ENCODE measurements at regions not wholly inside any gene's neighbourhood (a gene's known extent, or its start where the extent isn't known, plus 50 kb on each side); places are given as distances from the start of the nearest gene placed in this dataset.

GRCh38 chr22:47449508-47450270, 687.2 kb downstream of the TBC1D22A start:
- H3K27ac Mint-ChIP-seq = no peak overlapping the region
- no peaks in the 10 kb centered on the region for H3K4me1 Mint-ChIP-seq
- peaks cover 25% of the 10 kb centered on the region for H3K27me3 Mint-ChIP-seq (ENCODE audit: low read depth)
- H3K9me3 Mint-ChIP-seq = peaks cover 61% of the 10 kb centered on the region
- peaks cover 3% of the 10 kb centered on the region for H3K36me3 Mint-ChIP-seq (ENCODE audit: low read depth)
- no peak for TF ChIP-seq CTCF (IDR thresholded peaks at IDR 0.05; ENCODE audit: unreplicated experiment in 3 of 3)
- no peak overlapping the region for H3K4me3 Mint-ChIP-seq

DNA sequence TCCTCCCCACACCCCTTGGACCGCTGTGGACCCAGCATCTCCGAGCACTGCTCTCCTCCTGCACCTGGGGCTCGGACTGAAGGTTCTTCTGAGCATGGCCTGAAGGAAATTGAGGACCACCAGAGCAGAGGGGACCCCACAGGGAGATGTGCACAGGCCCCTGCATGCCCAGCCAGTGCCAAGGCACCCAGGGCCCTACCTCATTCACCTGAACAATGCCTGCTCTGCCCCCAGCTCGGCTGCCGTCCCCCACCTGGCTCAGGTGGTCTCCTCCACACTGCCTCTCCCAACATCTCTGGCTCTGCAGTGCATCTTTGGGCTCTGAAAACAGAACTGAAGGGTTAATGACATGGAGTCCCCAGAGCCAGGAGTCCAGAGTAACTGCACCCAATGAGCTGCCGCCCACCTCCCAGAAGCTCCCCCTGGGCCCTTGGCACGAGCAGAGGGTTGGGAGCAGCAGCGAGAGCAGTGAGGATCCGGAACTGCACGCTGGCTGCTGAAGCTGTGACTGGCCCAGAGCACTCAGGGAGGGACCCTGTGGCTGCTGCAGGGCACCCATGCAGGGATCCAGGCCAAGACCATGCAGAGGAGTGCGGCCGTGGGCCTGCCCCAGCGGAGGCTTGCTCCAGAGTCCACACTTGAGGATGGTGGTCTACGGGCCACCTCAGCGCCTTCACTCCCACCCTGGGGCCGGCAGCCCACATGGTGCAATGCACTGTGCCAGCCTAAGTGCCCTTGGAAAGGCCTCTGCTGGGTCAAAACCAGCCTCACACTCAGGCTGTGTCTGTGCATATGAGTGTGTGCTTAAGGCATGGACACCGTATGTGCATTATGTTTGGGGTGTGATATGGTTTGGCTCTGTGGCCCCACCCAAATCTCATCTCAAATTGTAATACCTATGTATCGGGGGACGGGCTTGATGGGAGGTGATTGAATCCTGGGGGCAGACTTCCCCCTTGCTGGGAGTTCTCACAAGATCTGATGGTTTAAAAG, 686.1 kb downstream of the TBC1D22A start:
- Mint-ChIP-seq H3K9me3 (peaks cover 53% of the 10 kb centered on the region), H3K27me3 (ENCODE audit: low read depth) (peaks cover 25% of the 10 kb centered on the region), H3K4me1 (no peaks in the 10 kb centered on the region), H3K27ac (no peak overlapping the region), H3K4me3 (no peak overlapping the region), H3K36me3 (ENCODE audit: low read depth) (peaks cover 3% of the 10 kb centered on the region)
- TF ChIP-seq CTCF (IDR thresholded peaks at IDR 0.05; ENCODE audit: unreplicated experiment in 3 of 3) = no peak

GRCh38 chr22:47446821-47447810, 684.7 kb downstream of the TBC1D22A start:
- peaks cover 3% of the 10 kb centered on the region for H3K36me3 Mint-ChIP-seq (ENCODE audit: low read depth)
- H3K27ac Mint-ChIP-seq = no peak overlapping the region
- no peak for TF ChIP-seq CTCF (IDR thresholded peaks at IDR 0.05; ENCODE audit: unreplicated experiment in 3 of 3)
- H3K27me3 Mint-ChIP-seq (ENCODE audit: low read depth) = peaks cover 19% of the 10 kb centered on the region
- no peaks in the 10 kb centered on the region for H3K4me1 Mint-ChIP-seq
- H3K4me3 Mint-ChIP-seq = no peak overlapping the region
- peaks cover 52% of the 10 kb centered on the region for H3K9me3 Mint-ChIP-seq

DNA sequence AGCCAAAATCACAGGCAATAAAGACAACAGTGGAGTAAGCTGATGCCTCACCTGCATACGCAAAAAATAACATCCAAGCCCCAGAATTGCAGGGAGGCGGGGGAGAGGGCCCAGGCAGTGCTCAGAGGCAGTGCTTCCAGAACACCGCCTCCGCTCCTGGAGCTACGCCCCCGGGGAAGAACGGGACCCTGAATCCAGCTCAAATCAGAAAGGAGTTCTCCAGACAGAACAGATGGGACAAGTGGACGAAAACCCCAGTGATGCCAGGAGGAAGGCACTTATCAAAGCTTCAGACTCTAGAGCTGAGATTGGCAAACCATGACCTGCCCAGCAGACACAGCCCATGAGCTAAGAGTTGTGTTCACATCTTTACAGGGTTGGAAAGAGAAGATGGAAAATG, 683.9 kb downstream of the TBC1D22A start:
- no peaks in the 10 kb centered on the region for H3K4me1 Mint-ChIP-seq
- no peak overlapping the region for H3K27ac Mint-ChIP-seq
- peaks cover 19% of the 10 kb centered on the region for H3K27me3 Mint-ChIP-seq (ENCODE audit: low read depth)
- H3K36me3 Mint-ChIP-seq (ENCODE audit: low read depth) = peaks cover 3% of the 10 kb centered on the region
- H3K4me3 Mint-ChIP-seq = no peak overlapping the region
- TF ChIP-seq CTCF (IDR thresholded peaks at IDR 0.05; ENCODE audit: unreplicated experiment in 3 of 3) = no peak
- peaks cover 53% of the 10 kb centered on the region for H3K9me3 Mint-ChIP-seq

- no peak overlapping the region for H3K4me3 Mint-ChIP-seq
- H3K4me1 Mint-ChIP-seq = no peaks in the 10 kb centered on the region
- H3K9me3 Mint-ChIP-seq = peaks cover 53% of the 10 kb centered on the region
- no peak overlapping the region for H3K27ac Mint-ChIP-seq
- H3K36me3 Mint-ChIP-seq (ENCODE audit: low read depth) = peaks cover 3% of the 10 kb centered on the region
- no peak for TF ChIP-seq CTCF (IDR thresholded peaks at IDR 0.05; ENCODE audit: unreplicated experiment in 3 of 3)
- H3K27me3 Mint-ChIP-seq (ENCODE audit: low read depth) = peaks cover 19% of the 10 kb centered on the region
Observed at GRCh38 chr22:47445716-47446290, 683.4 kb downstream of the TBC1D22A start.

Data from nephron (organoid).